Stimulated activated memory B cell treated with anti-CD40 and anti-IgM and Interleukin-4, amounts not matched to agents 10 μg/mL and 1 μg/mL and 100 μg/mL, for 72 hours (primary cell): ENCODE measurements at regions not wholly inside any gene's neighbourhood (a gene's known extent, or its start where the extent isn't known, plus 50 kb on each side); places are given as distances from the start of the nearest gene placed in this dataset.

Source experiments
- ATAC-seq: fragments of 150-1000 bp; cut with Tn5 transposase; 2 replicates; pipeline ENCODE4 v1.10.0; 2021
- H3K27ac Mint-ChIP-seq: one replicate; pipeline ENCODE4 v1.8.0; 2022; ENCODE audit warnings: mild to moderate bottlenecking, mixed read lengths
- H3K27me3 Mint-ChIP-seq: one replicate; pipeline ENCODE4 v1.8.0; 2022; ENCODE audit warnings: mixed read lengths
- H3K36me3 Mint-ChIP-seq: one replicate; pipeline ENCODE4 v1.8.0; 2022; ENCODE audit warnings: mixed read lengths
- H3K4me1 Mint-ChIP-seq: one replicate; pipeline ENCODE4 v1.8.0; 2022; ENCODE audit warnings: mixed read lengths
- H3K4me3 Mint-ChIP-seq: one replicate; pipeline ENCODE4 v1.8.0; 2022; ENCODE audit warnings: mild to moderate bottlenecking, moderate library complexity, mixed read lengths
- H3K9me3 Mint-ChIP-seq: one replicate; pipeline ENCODE4 v1.8.0; 2022; ENCODE audit warnings: mixed read lengths

DNA sequence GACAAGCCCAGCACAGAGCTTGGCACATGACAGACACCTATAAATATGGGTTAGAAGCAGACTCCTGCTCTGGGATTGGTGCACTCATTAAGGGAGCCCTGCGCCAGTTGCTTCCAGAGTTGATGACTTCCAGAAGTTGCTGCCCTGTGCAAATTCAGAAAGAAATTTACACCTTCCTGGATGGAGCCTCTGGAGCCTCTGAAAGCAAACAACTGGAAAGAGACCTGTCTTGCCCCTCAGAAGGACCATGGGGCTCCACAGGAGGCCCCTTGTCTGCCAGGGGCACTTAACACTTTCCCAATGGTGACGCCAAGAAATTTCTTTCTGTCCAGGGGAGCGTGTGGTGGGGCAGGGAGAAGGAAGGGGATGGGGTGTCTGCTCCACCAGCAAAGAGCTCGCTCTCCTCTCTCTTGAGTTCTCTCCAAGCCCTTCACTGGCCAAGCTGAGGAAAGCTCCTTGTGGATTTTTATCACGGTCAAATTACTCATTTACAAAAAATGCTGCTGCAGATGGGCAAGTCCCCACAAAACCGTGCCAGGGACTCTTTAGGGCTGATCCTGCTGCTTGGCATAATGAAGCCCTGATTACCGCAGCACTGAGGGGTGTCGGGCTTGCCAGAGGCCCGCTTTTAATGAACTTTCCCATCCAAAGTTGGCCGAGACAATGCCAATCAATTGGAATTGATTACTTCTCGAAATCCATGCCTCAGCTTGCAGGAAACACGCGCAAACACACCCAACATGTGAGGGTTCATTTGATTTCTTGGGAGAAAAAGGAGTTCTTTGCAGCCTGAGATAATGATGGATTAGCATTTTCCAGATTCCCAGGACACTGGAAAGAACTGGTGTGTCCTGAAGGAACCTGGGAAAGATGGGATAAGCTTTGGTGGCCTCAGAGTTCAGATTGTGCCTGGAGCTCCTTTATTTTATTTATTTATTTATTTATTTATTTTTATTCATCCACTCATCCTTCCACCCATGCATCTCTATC lies 583.6 kb upstream of the CDH5 start:
- peaks cover 4% of the 10 kb centered on the region for H3K9me3 Mint-ChIP-seq
- H3K27me3 Mint-ChIP-seq: no peaks in the 10 kb centered on the region
- ATAC-seq: no peak
- no peaks in the 10 kb centered on the region for H3K4me1 Mint-ChIP-seq
- no peak overlapping the region for H3K27ac Mint-ChIP-seq
- H3K4me3 Mint-ChIP-seq: no peak overlapping the region
- H3K36me3 Mint-ChIP-seq: no peaks in the 10 kb centered on the region

DNA sequence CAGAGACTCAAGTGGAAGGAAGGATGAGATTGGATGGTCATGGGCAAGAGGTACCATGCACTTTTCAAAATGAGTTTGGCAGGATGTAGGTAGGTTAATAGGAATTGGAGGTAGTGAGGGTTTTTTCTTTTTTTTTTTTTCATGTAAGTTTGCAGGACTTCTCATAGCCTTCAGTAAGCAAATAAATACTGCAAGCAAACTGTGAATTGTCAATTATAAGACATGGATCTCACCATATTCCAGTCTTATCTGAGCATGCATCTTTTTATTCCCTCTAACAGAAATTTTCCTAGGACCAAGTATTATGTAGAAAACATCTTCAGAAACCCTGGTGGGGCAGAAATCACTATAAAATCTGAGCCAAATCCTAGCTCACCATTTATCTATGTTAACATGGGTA lies 584.6 kb upstream of the CDH5 start:
- ATAC-seq: no peak
- H3K9me3 Mint-ChIP-seq: peaks cover 7% of the 10 kb centered on the region
- H3K36me3 Mint-ChIP-seq: no peaks in the 10 kb centered on the region
- H3K4me3 Mint-ChIP-seq: no peak overlapping the region
- H3K27me3 Mint-ChIP-seq: no peaks in the 10 kb centered on the region
- no peak overlapping the region for H3K27ac Mint-ChIP-seq
- no peaks in the 10 kb centered on the region for H3K4me1 Mint-ChIP-seq

DNA sequence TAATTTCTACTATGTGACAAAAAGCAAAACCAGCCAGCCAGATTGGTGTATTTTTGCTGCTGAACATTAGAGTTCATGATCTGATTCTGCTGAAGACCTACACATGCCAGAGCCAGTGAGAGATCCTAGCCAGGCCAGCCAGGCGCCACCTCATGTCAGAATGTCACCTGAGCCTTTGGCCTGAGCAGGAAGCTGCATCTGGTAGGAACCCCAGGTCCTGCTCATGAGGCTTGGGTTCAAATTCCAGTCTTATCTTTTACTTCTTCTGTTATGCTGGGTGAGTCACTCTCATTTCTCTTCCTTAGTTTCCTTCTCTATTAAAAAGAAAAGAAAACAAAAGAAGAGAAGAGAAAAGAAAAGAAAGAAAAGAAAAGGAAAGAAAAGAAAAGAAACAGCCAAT lies 585.1 kb upstream of the CDH5 start:
- no peak for ATAC-seq
- no peaks in the 10 kb centered on the region for H3K27me3 Mint-ChIP-seq
- H3K27ac Mint-ChIP-seq: no peak overlapping the region
- peaks cover 7% of the 10 kb centered on the region for H3K9me3 Mint-ChIP-seq
- no peaks in the 10 kb centered on the region for H3K4me1 Mint-ChIP-seq
- H3K4me3 Mint-ChIP-seq: no peak overlapping the region
- no peaks in the 10 kb centered on the region for H3K36me3 Mint-ChIP-seq

GRCh38 chr16:65779201-65779600 lies 587.3 kb upstream of the CDH5 start:
- no peaks in the 10 kb centered on the region for H3K4me1 Mint-ChIP-seq

GRCh38 chr16:65776639-65777183 lies 589.8 kb upstream of the CDH5 start:
- no peak overlapping the region for H3K4me3 Mint-ChIP-seq
- no peaks in the 10 kb centered on the region for H3K4me1 Mint-ChIP-seq
- H3K9me3 Mint-ChIP-seq: peaks cover 7% of the 10 kb centered on the region
- H3K27me3 Mint-ChIP-seq: no peaks in the 10 kb centered on the region
- no peak for ATAC-seq
- H3K36me3 Mint-ChIP-seq: no peaks in the 10 kb centered on the region
- no peak overlapping the region for H3K27ac Mint-ChIP-seq

More at GRCh38 chr16:65779201-65779600, 587.3 kb upstream of the CDH5 start:
- Mint-ChIP-seq H3K27me3 (no peaks in the 10 kb centered on the region), H3K9me3 (peaks cover 7% of the 10 kb centered on the region), H3K27ac (no peak overlapping the region), H3K4me3 (no peak overlapping the region), H3K36me3 (no peaks in the 10 kb centered on the region)
- no peak for ATAC-seq

GRCh38 chr16:65775829-65776228 lies 590.7 kb upstream of the CDH5 start:
- no peak overlapping the region for H3K27ac Mint-ChIP-seq
- H3K4me1 Mint-ChIP-seq: no peaks in the 10 kb centered on the region
- ATAC-seq: no peak
- no peak overlapping the region for H3K4me3 Mint-ChIP-seq
- no peaks in the 10 kb centered on the region for H3K36me3 Mint-ChIP-seq
- H3K27me3 Mint-ChIP-seq: no peaks in the 10 kb centered on the region
- peaks cover 7% of the 10 kb centered on the region for H3K9me3 Mint-ChIP-seq

GRCh38 chr16:65774350-65774749 lies 592.1 kb upstream of the CDH5 start:
- no peaks in the 10 kb centered on the region for H3K27me3 Mint-ChIP-seq
- no peak for ATAC-seq
- H3K4me3 Mint-ChIP-seq: no peak overlapping the region
- H3K9me3 Mint-ChIP-seq: peaks cover 9% of the 10 kb centered on the region
- no peaks in the 10 kb centered on the region for H3K36me3 Mint-ChIP-seq
- H3K27ac Mint-ChIP-seq: no peak overlapping the region
- no peaks in the 10 kb centered on the region for H3K4me1 Mint-ChIP-seq

DNA sequence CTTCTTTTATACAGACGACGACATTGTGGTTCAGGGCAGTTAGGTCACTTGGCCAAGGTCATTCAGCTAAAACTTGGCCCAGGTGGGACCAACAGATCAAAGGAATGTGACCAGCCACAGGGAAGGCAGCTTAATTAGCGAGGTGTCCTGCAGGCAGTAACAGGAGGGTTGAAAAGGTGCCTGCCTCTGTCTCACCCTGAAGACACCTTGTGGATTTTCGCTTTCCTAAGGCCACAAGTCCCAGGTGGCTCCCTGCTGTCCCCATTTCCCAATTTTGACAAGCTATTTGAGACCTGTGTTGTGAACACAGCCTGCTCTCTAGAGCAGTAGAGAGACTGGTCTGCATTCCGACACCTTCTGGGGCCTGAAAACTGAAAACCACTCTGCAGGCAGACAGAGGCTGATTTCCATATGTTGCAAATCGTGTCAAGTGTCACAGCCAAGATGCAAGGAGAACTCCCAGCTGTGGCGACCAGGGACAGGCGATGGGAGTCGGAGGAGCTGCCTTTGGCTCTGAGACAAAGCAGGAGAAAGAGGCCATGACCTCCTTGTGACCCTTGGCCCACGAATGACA lies 593.1 kb upstream of the CDH5 start:
- peaks cover 9% of the 10 kb centered on the region for H3K9me3 Mint-ChIP-seq
- no peaks in the 10 kb centered on the region for H3K4me1 Mint-ChIP-seq
- no peaks in the 10 kb centered on the region for H3K36me3 Mint-ChIP-seq
- H3K4me3 Mint-ChIP-seq: no peak overlapping the region
- H3K27me3 Mint-ChIP-seq: no peaks in the 10 kb centered on the region
- no peak overlapping the region for H3K27ac Mint-ChIP-seq
- no peak for ATAC-seq

DNA sequence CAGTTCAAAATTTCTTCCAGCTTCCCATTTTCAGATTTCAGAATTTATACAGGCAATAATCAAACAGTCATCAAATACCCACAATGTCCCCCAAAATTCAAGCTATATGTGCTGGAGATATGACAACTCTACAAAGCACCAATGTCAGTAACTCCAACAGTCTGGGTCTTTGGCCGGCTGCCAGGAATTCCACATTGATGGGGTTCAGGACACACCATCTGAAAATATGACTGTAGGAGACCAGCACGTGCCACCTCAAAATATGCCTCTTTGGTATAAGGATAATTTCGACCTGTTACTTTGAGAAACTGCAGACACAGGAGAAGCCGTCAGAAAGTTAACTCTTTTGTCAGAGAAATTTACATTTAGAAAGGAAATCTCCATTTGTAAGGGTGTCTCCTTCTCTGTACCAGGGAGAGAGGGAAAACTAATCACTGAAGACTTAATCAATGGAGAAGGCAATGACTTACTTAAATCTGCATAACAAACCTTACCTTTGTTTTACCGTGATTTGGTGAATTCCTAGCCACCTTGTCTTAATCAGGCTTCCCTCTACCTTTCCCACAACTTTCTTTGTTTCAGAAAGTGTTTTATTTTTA lies 594.3 kb upstream of the CDH5 start:
- no peak for ATAC-seq
- H3K4me1 Mint-ChIP-seq: no peaks in the 10 kb centered on the region
- no peaks in the 10 kb centered on the region for H3K36me3 Mint-ChIP-seq
- H3K27me3 Mint-ChIP-seq: no peaks in the 10 kb centered on the region
- no peak overlapping the region for H3K27ac Mint-ChIP-seq
- no peak overlapping the region for H3K4me3 Mint-ChIP-seq
- peaks cover 10% of the 10 kb centered on the region for H3K9me3 Mint-ChIP-seq

DNA sequence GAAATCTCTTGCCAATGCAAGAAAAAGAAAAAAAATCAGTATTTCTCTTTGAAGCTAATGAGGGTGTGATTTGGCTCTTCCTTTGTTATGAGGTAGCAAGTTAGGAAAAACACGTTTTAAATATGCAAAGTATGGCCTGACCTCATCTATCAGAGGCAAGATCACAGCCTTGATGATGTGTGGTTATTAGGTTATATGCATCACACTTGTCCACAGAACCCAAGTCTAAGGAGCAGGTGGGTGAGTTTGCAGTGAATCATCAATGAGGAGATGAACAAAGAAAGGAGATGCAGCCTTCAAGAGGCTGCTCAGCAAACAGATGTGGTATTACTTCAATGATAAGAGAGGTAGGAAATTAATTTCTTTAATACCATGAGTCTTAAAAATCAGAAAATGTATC lies 594.8 kb upstream of the CDH5 start:
- no peak overlapping the region for H3K4me3 Mint-ChIP-seq
- no peak for ATAC-seq
- H3K27me3 Mint-ChIP-seq: no peaks in the 10 kb centered on the region
- peaks cover 8% of the 10 kb centered on the region for H3K9me3 Mint-ChIP-seq
- H3K36me3 Mint-ChIP-seq: no peaks in the 10 kb centered on the region
- H3K27ac Mint-ChIP-seq: no peak overlapping the region
- no peaks in the 10 kb centered on the region for H3K4me1 Mint-ChIP-seq

GRCh38 chr16:65770752-65771151 lies 595.7 kb upstream of the CDH5 start:
- Mint-ChIP-seq H3K27me3 (no peaks in the 10 kb centered on the region), H3K9me3 (peaks cover 8% of the 10 kb centered on the region), H3K4me1 (no peaks in the 10 kb centered on the region), H3K27ac (no peak overlapping the region), H3K36me3 (no peaks in the 10 kb centered on the region), H3K4me3 (no peak overlapping the region)
- ATAC-seq: no peak

- no peak overlapping the region for H3K4me3 Mint-ChIP-seq
- H3K4me1 Mint-ChIP-seq: no peaks in the 10 kb centered on the region
- no peaks in the 10 kb centered on the region for H3K27me3 Mint-ChIP-seq
- H3K27ac Mint-ChIP-seq: no peak overlapping the region
- H3K9me3 Mint-ChIP-seq: peaks cover 8% of the 10 kb centered on the region
- H3K36me3 Mint-ChIP-seq: no peaks in the 10 kb centered on the region
- no peak for ATAC-seq
Measured at GRCh38 chr16:65769776-65770438, 596.6 kb upstream of the CDH5 start.

- no peak overlapping the region for H3K4me3 Mint-ChIP-seq
- H3K9me3 Mint-ChIP-seq: peaks cover 8% of the 10 kb centered on the region
- no peaks in the 10 kb centered on the region for H3K4me1 Mint-ChIP-seq
- H3K27ac Mint-ChIP-seq: no peak overlapping the region
- H3K27me3 Mint-ChIP-seq: no peaks in the 10 kb centered on the region
- ATAC-seq: no peak
- no peaks in the 10 kb centered on the region for H3K36me3 Mint-ChIP-seq
Measured at GRCh38 chr16:65769055-65769465, 597.4 kb upstream of the CDH5 start.

DNA sequence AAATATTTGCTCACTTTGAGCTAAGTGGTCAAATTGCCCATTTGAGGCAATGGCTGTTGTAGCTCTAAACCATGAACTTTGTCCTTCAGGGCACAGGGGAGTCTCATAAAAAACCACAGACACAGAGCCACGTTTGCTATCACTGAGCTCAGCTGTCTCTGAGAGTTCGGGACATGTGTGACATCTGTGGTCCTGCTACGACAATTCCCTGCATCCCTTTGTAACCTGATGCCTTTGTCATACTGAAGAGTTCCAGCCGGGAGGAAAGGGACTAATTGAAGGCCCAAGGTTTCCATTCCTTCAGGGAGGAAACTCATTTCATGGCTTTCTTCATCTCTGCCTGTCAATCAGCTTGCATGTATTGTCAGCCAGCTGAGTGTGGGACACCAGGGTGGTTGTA lies 599.4 kb upstream of the CDH5 start:
- H3K4me1 Mint-ChIP-seq: no peaks in the 10 kb centered on the region
- no peak overlapping the region for H3K4me3 Mint-ChIP-seq
- no peaks in the 10 kb centered on the region for H3K36me3 Mint-ChIP-seq
- H3K27me3 Mint-ChIP-seq: no peaks in the 10 kb centered on the region
- no peak overlapping the region for H3K27ac Mint-ChIP-seq
- no peak for ATAC-seq
- H3K9me3 Mint-ChIP-seq: peaks cover 8% of the 10 kb centered on the region

GRCh38 chr16:65763640-65764305 lies 602.7 kb upstream of the CDH5 start:
- H3K36me3 Mint-ChIP-seq: no peaks in the 10 kb centered on the region
- H3K4me3 Mint-ChIP-seq: no peak overlapping the region
- H3K4me1 Mint-ChIP-seq: no peaks in the 10 kb centered on the region
- H3K27me3 Mint-ChIP-seq: no peaks in the 10 kb centered on the region
- H3K9me3 Mint-ChIP-seq: peaks cover 2% of the 10 kb centered on the region
- no peak overlapping the region for H3K27ac Mint-ChIP-seq
- ATAC-seq: peak; percentile 20
